Common myeloid progenitor, CD34-positive (primary cell): ENCODE measurements at regions not wholly inside any gene's neighbourhood (a gene's known extent, or its start where the extent isn't known, plus 50 kb on each side); places are given as distances from the start of the nearest gene placed in this dataset.

Experiments
- CTCF ChIA-PET: fragments of 350-600 bp; sonication (Branson Sonifier 250); formaldehyde crosslinking; loops from one replicate; lab custom pipeline; 2021; ENCODE audit warnings: antibody characterized with exemption; lab: Charles Lee
- POLR2A ChIA-PET: fragments of 350-600 bp; sonication (Branson Sonifier 250); formaldehyde crosslinking; loops from one replicate; lab custom pipeline; 2021; ENCODE audit warnings: antibody characterized with exemption; lab: Charles Lee
- DNase-seq, 3 donors: peaks; one replicate each; pipeline versions ENCODE4 v3.0.0 to v3.0.0-alpha.2; 2013
- H3K27ac ChIP-seq, 2 experiments: 1 replicate in 1 of 2; 2 replicates in 1 of 2; pipeline ENCODE4 v1.7.0; 2013; ENCODE audit warnings: inconsistent platforms in 2 of 2, low read length in 2 of 2, mild to moderate bottlenecking in 2 of 2, low read depth in 1 of 2, moderate library complexity in 1 of 2; ENCODE audit not compliant: severe bottlenecking in 2 of 2, insufficient read depth in 1 of 2, poor library complexity in 1 of 2
- H3K27me3 ChIP-seq, 5 experiments: replicated peaks in 2 of 5; 1 replicate in 3 of 5; 2 replicates in 2 of 5; pipeline versions ENCODE4 v1.6.1 to v1.7.0; 2013; ENCODE audit warnings: low read length in 4 of 5, mild to moderate bottlenecking in 2 of 5, moderate library complexity in 2 of 5, inconsistent platforms in 1 of 5; ENCODE audit not compliant: insufficient read depth in 5 of 5, control insufficient read depth in 4 of 5
- H3K36me3 ChIP-seq, 4 experiments: 1 replicate in 2 of 4; 2 replicates in 2 of 4; pipeline versions ENCODE4 v1.6.1 to v1.7.0; 2013; ENCODE audit warnings: low read length in 3 of 4, control low read depth in 1 of 4, mild to moderate bottlenecking in 1 of 4; ENCODE audit not compliant: control insufficient read depth in 4 of 4, insufficient read depth in 4 of 4
- H3K4me1 ChIP-seq, 4 experiments: 1 replicate in 3 of 4; 2 replicates in 1 of 4; pipeline versions ENCODE4 v1.6.1 to v1.7.1; 2013; ENCODE audit warnings: low read length in 3 of 4, mild to moderate bottlenecking in 3 of 4, control low read depth in 1 of 4, inconsistent platforms in 1 of 4, moderate library complexity in 1 of 4; ENCODE audit not compliant: control insufficient read depth in 4 of 4, insufficient read depth in 4 of 4; ENCODE audit errors: control extremely low read depth in 1 of 4
- H3K4me3 ChIP-seq, 7 experiments: 1 replicate in 4 of 7; 2 replicates in 3 of 7; pipeline versions ENCODE4 v1.5.1 to v1.7.0; 2013; ENCODE audit warnings: mild to moderate bottlenecking in 7 of 7, low read length in 6 of 7, moderate library complexity in 6 of 7, inconsistent platforms in 2 of 7, low read depth in 2 of 7, control low read depth in 1 of 7; ENCODE audit not compliant: insufficient read depth in 4 of 7, control insufficient read depth in 1 of 7; ENCODE audit errors: extremely low read depth in 1 of 7
- H3K9me3 ChIP-seq, 5 experiments: 1 replicate in 4 of 5; 2 replicates in 1 of 5; pipeline versions ENCODE4 v1.6.1 to v1.7.1; 2013; ENCODE audit warnings: low read length in 4 of 5, mild to moderate bottlenecking in 2 of 5, inconsistent platforms in 1 of 5, low read depth in 1 of 5, moderate library complexity in 1 of 5; ENCODE audit not compliant: control insufficient read depth in 4 of 5, insufficient read depth in 2 of 5; ENCODE audit errors: control extremely low read depth in 1 of 5
- WGBS: methylation state at CpG from one replicate; pipeline ENCODE4 v1.1.5; 2013; ENCODE audit not compliant: insufficient coverage; 5-methylcytosine and 5-hydroxymethylcytosine counted together

GRCh38 chr13:109301276-109301675 lies 485.1 kb downstream of the IRS2 start:
- no peaks in the 10 kb centered on the region for H3K9me3 ChIP-seq
- CTCF ChIA-PET = no interaction called here
- no peaks in the 10 kb centered on the region for H3K36me3 ChIP-seq
- H3K4me1 ChIP-seq = no peaks in the 10 kb centered on the region
- WGBS = 92% methylated on average over 4 of the region's 4 CpGs
- H3K27me3 ChIP-seq = peaks cover 0 to 3% (median 0%) of the 10 kb centered on the region in 5 experiments
- POLR2A ChIA-PET = no interaction called here
- H3K4me3 ChIP-seq = no peak overlapping the region
- no peak overlapping the region for H3K27ac ChIP-seq
- no peak for DNase-seq

- H3K9me3 ChIP-seq = peaks cover 0 to 17% (median 0%) of the 10 kb centered on the region in 5 experiments
Observed at GRCh38 chr13:109297628-109298027, 488.8 kb downstream of the IRS2 start.

DNA sequence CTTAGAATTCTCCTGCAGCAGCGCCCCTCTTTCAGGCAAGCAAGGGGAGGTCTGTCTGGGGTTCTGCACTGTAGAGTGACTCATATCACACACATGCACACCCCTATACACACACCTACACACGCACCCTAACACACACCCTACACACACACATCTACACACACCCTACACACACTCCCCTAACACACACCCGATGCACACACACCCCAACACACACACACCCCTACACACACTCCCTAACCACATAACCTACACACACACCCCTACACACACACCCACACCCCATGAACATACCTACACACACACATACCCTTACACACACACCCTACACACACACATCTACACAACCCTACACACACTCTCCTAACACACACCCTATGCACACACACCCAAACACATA lies 493.2 kb downstream of the IRS2 start:
- Histone ChIP-seq H3K36me3 (no peaks in the 10 kb centered on the region), H3K4me1 (no peaks in the 10 kb centered on the region), H3K9me3 (peaks cover 0 to 17% (median 0%) of the 10 kb centered on the region in 5 experiments), H3K4me3 (no peak overlapping the region), H3K27me3 (peaks cover 0 to 2% (median 0%) of the 10 kb centered on the region in 5 experiments), H3K27ac (no peak overlapping the region)
- CTCF ChIA-PET = no interaction called here
- POLR2A ChIA-PET = no interaction called here
- DNase-seq = no peak
- 94% methylated on average over 3 of the region's 3 CpGs for WGBS

More at GRCh38 chr13:109297628-109298027, 488.8 kb downstream of the IRS2 start:
- WGBS = no CpG with 5 or more reads among the region's 2 CpGs
- Histone ChIP-seq H3K36me3 (no peaks in the 10 kb centered on the region), H3K4me1 (no peaks in the 10 kb centered on the region), H3K27ac (no peak overlapping the region), H3K4me3 (no peak overlapping the region), H3K27me3 (peaks cover 0 to 2% (median 0%) of the 10 kb centered on the region in 5 experiments)
- no peak for DNase-seq
- CTCF ChIA-PET = no interaction called here
- POLR2A ChIA-PET = no interaction called here

DNA sequence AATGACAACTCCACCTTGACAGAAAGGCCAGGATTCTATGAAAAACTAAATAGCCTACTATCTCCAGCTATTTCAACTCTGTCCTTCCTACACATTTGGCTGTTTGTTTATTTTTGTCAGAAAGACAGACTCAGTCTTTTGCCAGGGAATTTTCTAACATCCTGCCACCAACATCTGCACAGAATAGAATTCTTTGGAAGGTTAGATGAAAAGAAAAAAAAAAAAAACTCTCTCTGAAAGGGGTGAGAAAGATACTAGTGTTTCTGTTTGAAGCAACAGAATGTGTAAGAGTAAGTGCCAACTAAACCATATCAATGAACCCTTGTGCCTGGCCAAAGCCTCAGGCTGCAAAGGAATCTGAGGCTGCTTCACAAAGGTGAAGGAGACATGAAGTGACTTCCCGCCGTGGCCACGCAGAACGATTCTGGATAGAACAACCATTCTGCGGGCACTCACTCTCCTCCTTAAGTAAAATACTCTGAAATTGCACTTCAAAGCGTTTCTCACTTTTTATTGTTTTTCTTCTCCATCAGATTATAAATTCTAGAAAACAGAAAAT lies 498.2 kb downstream of the IRS2 start:
- WGBS = 88% methylated on average over 5 of the region's 6 CpGs
- no peaks in the 10 kb centered on the region for H3K36me3 ChIP-seq
- H3K4me1 ChIP-seq = no peaks in the 10 kb centered on the region
- no peak for DNase-seq
- no peak overlapping the region for H3K4me3 ChIP-seq
- H3K9me3 ChIP-seq = peaks cover 0 to 2% (median 0%) of the 10 kb centered on the region in 5 experiments
- no peak overlapping the region for H3K27ac ChIP-seq
- ChIA-PET POLR2A (no interaction called here), CTCF (no interaction called here)
- peaks cover 0 to 4% (median 0%) of the 10 kb centered on the region in 5 experiments for H3K27me3 ChIP-seq

- ChIA-PET POLR2A (no interaction called here), CTCF (no interaction called here)
- H3K36me3 ChIP-seq = no peaks in the 10 kb centered on the region
- peaks cover 0 to 2% (median 0%) of the 10 kb centered on the region in 5 experiments for H3K27me3 ChIP-seq
- no peaks in the 10 kb centered on the region for H3K9me3 ChIP-seq
- DNase-seq = no peak
- H3K4me1 ChIP-seq = no peaks in the 10 kb centered on the region
- H3K4me3 ChIP-seq = no peak overlapping the region
- no peak overlapping the region for H3K27ac ChIP-seq
Observed at GRCh38 chr13:109287553-109287952, 498.8 kb downstream of the IRS2 start.

- POLR2A ChIA-PET = no interaction called here
- H3K27ac ChIP-seq = no peak overlapping the region
- no peaks in the 10 kb centered on the region for H3K9me3 ChIP-seq
- DNase-seq = no peak
- no peak overlapping the region for H3K4me3 ChIP-seq
- H3K4me1 ChIP-seq = no peaks in the 10 kb centered on the region
- H3K27me3 ChIP-seq = peaks cover 0 to 2% (median 0%) of the 10 kb centered on the region in 5 experiments
- H3K36me3 ChIP-seq = no peaks in the 10 kb centered on the region
- WGBS = no CpG with 5 or more reads among the region's 2 CpGs
- CTCF ChIA-PET = no interaction called here
Observed at GRCh38 chr13:109285586-109285985, 500.8 kb downstream of the IRS2 start.

DNA sequence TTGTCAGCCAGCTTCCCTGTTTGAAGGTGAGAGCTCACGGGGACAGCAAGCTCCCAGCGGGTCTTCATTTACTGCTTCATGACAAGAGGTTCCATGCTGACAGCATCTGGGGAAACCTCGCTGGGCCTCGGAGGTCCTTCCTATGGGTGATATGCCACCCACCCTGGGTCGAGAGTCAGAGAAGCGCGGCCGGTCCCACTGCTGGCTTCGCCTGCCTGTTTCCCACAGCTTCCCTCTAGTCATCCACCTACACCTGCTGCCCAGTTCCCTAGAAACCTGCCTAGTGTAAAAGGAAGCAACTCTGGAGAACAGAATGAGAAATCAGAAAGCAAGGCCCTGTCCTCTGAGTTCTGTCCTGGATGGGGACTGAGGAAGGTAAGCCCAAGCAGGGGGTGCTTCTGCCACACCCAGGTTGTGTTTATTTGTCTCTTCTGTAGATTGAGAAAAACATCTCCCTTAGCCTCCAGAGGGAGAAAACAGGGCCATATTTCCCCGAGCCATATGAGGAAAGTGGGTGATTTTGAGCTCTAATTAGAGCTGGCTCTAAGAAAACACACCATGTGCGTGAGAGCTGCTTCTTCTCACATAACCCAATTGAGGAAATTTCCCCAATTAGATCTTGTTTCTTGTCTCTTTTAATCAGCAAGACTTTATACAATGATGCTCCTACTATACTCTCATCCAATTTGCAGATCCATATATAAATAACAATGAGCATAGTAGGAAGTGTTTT lies 504.3 kb downstream of the IRS2 start:
- DNase-seq = no peak
- Histone ChIP-seq H3K4me1 (no peaks in the 10 kb centered on the region), H3K4me3 (no peak overlapping the region), H3K27me3 (peaks cover 0 to 2% (median 0%) of the 10 kb centered on the region in 5 experiments), H3K36me3 (no peaks in the 10 kb centered on the region), H3K9me3 (no peaks in the 10 kb centered on the region), H3K27ac (no peak overlapping the region)
- ChIA-PET CTCF (no interaction called here), POLR2A (no interaction called here)
- WGBS = 89% methylated on average over 9 of the region's 11 CpGs
